A673 (cell line): ENCODE measurements at regions not wholly inside any gene's neighbourhood (a gene's known extent, or its start where the extent isn't known, plus 50 kb on each side); places are given as distances from the start of the nearest gene placed in this dataset.

Experiments used
- BruUV-seq: library from RNA; stranded (reverse); fragments of 400-500 nt; replicated peaks from 2 replicates; lab custom pipeline; 2021; lab: Mats Ljungman, UMichigan
- CTCF ChIA-PET: fragments of 300-600 bp; sonication (Branson Sonifier 250); formaldehyde crosslinking; loops from one replicate; lab custom pipeline; 2022; ENCODE audit warnings: antibody characterized with exemption; lab: Charles Lee
- POLR2A ChIA-PET: fragments of 300-600 bp; sonication (Branson Sonifier 250); formaldehyde crosslinking; loops from one replicate; lab custom pipeline; 2022; ENCODE audit warnings: antibody characterized with exemption; ENCODE audit not compliant: low non-redundant PET; lab: Charles Lee
- DNase-seq: peaks from one replicate; pipeline ENCODE4 v3.0.0-alpha.2; 2015; ENCODE audit warnings: low spot score
- H3K27ac ChIP-seq: fragments of 200-600 bp; sonication (generic); 2 replicates; pipeline ENCODE4 v1.5.1; 2016; ENCODE audit warnings: mixed run types, low read depth, mild to moderate bottlenecking, mixed read lengths, antibody characterized with exemption, low read length; ENCODE audit not compliant: poor library complexity, severe bottlenecking
- H3K27me3 ChIP-seq: fragments of 200-600 bp; sonication (generic); replicated peaks from 2 replicates; pipeline ENCODE4 v1.6.1; 2017; ENCODE audit warnings: mixed run types, low read depth, mild to moderate bottlenecking, mixed read lengths, antibody characterized with exemption, low read length; ENCODE audit not compliant: insufficient read depth, poor library complexity
- H3K36me3 ChIP-seq: fragments of 200-600 bp; sonication (generic); 2 replicates; pipeline ENCODE4 v1.6.1; 2016; ENCODE audit warnings: mixed run types, mild to moderate bottlenecking, mixed read lengths, antibody characterized with exemption, low read length; ENCODE audit not compliant: insufficient read depth, poor library complexity, severe bottlenecking
- H3K4me1 ChIP-seq: fragments of 200-600 bp; sonication (generic); 2 replicates; pipeline ENCODE4 v1.6.1; 2017; ENCODE audit warnings: mixed run types, mild to moderate bottlenecking, mixed read lengths, antibody characterized with exemption, low read length; ENCODE audit not compliant: insufficient read depth, poor library complexity, severe bottlenecking
- H3K4me3 ChIP-seq: fragments of 200-600 bp; sonication (generic); 2 replicates; pipeline ENCODE4 v1.5.1; 2016; ENCODE audit warnings: low read depth, mixed run types, mild to moderate bottlenecking, mixed read lengths, low read length; ENCODE audit not compliant: poor library complexity, severe bottlenecking
- H3K9me3 ChIP-seq: fragments of 200-600 bp; sonication (generic); 2 replicates; pipeline ENCODE4 v1.6.1; 2016; ENCODE audit warnings: mixed run types, low read depth, mild to moderate bottlenecking, mixed read lengths, antibody characterized with exemption, low read length; ENCODE audit not compliant: poor library complexity, severe bottlenecking
- CTCF ChIP-seq: fragments of 300-800, 200-600 bp; sonication (generic); conservative IDR thresholded peaks from 2 replicates; pipeline ENCODE4 v1.5.1; 2017; ENCODE audit warnings: low read depth, mild to moderate bottlenecking, antibody characterized with exemption, low read length, moderate library complexity, mixed read lengths
- EZH2 ChIP-seq: fragments of 200-600 bp; sonication (generic); IDR thresholded peaks from 2 replicates; pipeline ENCODE4 v1.6.1; 2017; ENCODE audit warnings: borderline replicate concordance, low read depth, mild to moderate bottlenecking, mixed read lengths, antibody characterized with exemption, low read length; ENCODE audit not compliant: poor library complexity, severe bottlenecking
- intact Hi-C: fragments of 100-400 bp; cut with micrococcal nuclease; formaldehyde crosslinking; loops from one replicate; pipeline ENCODE4 v1.10.0; 2022; ENCODE audit not compliant: unreplicated experiment

GRCh38 chr16:48950184-48950583 is 331.5 kb downstream of the CBLN1 start:
- Histone ChIP-seq H3K4me1 (no peaks in the 10 kb centered on the region), H3K4me3 (no peak overlapping the region), H3K9me3 (no peaks in the 10 kb centered on the region), H3K27ac (no peak overlapping the region), H3K36me3 (no peaks in the 10 kb centered on the region), H3K27me3 (peaks cover 9% of the 10 kb centered on the region)
- CTCF ChIA-PET: no interaction called here
- intact Hi-C loops: no loop called here
- BruUV-seq: no TSS peak
- no peak for DNase-seq
- POLR2A ChIA-PET: no interaction called here
- TF ChIP-seq EZH2: no peak
- TF ChIP-seq CTCF: no peak

DNA sequence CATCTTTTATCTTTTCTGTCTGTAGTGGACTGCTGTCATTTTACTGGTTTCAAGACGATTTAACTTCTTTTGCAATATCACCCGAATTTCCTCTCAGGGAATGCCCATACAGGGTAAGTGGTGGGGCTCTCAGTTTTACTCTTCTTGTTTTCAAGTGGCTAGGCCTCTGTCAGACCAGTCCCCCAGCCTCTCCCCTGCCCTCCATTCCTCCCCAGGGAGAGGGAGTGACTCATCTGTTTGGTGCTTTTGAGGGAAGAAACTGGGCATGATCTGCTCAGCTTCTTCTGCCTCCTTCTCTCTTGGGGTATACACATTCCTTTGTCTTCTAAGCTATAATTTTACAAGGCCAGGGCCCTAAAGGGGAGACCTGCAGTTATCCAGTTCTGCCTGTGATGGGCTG is 332.0 kb downstream of the CBLN1 start:
- no peaks in the 10 kb centered on the region for H3K4me1 ChIP-seq
- POLR2A ChIA-PET: no interaction called here
- DNase-seq: no peak

GRCh38 chr16:48948911-48949310 is 332.7 kb downstream of the CBLN1 start:
- no peaks in the 10 kb centered on the region for H3K9me3 ChIP-seq
- no peaks in the 10 kb centered on the region for H3K36me3 ChIP-seq
- TF ChIP-seq EZH2: no peak
- no peak for TF ChIP-seq CTCF
- POLR2A ChIA-PET: no interaction called here
- intact Hi-C loops: no loop called here
- CTCF ChIA-PET: no interaction called here
- H3K27ac ChIP-seq: no peak overlapping the region
- peaks cover 21% of the 10 kb centered on the region for H3K27me3 ChIP-seq
- no peak overlapping the region for H3K4me3 ChIP-seq
- H3K4me1 ChIP-seq: no peaks in the 10 kb centered on the region
- no peak for DNase-seq
- no TSS peak for BruUV-seq

More for the DNA sequence above, 332.0 kb downstream of the CBLN1 start:
- H3K4me3 ChIP-seq: no peak overlapping the region
- H3K36me3 ChIP-seq: no peaks in the 10 kb centered on the region
- no peak overlapping the region for H3K27ac ChIP-seq
- intact Hi-C loops: no loop called here
- TF ChIP-seq CTCF (no peak), EZH2 (no peak)
- CTCF ChIA-PET: no interaction called here
- BruUV-seq: no TSS peak
- H3K27me3 ChIP-seq: peaks cover 15% of the 10 kb centered on the region
- no peaks in the 10 kb centered on the region for H3K9me3 ChIP-seq
